CD1c-positive myeloid dendritic cell (primary cell): ENCODE measurements at regions not wholly inside any gene's neighbourhood (a gene's known extent, or its start where the extent isn't known, plus 50 kb on each side); places are given as distances from the start of the nearest gene placed in this dataset.
"Not testable (repeated sequence)": the region's sequence is repeated elsewhere in the genome, so short reads cannot be mapped to it uniquely, and the experiment has no call there.

Experiments
- DNase-seq: peaks from one replicate; pipeline ENCODE4 v3.0.0-alpha.2; 2016; ENCODE audit errors: extremely low spot score

GRCh38 chr2:45114221-45114955, 105.1 kb upstream of the SIX2 start:
- DNase-seq, result no peak

- DNase-seq, result no peak
These were observed 103.5 kb upstream of the SIX2 start for GRCh38 chr2:45112750-45113149.

DNA sequence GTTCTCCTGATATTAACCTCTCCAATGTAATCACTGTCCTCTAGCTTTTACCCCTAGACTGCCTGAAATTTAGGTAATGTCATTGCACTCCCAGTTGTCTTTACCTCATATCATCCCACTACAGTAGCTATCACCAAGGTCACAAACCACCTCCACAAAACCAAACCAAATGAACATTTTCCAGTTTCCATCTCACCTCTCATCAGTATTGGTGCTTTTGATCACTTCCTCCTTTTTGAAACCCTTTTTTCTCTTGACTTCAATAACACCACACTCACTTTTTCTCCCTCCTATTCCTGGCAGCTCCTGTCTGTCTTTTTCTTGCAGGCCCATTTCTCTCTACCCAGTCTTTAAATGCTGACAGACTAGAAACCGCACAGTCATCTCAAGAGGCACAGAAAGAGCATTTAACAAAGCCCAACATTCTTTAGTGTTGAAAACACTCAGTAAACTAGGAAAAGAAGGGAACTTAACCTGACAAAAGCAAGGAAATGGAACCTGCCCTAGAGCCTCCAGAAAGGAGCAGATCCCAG, 95.9 kb upstream of the SIX2 start:
- no peak for DNase-seq

GRCh38 chr2:45104429-45104828, 95.2 kb upstream of the SIX2 start:
- no peak for DNase-seq

DNA sequence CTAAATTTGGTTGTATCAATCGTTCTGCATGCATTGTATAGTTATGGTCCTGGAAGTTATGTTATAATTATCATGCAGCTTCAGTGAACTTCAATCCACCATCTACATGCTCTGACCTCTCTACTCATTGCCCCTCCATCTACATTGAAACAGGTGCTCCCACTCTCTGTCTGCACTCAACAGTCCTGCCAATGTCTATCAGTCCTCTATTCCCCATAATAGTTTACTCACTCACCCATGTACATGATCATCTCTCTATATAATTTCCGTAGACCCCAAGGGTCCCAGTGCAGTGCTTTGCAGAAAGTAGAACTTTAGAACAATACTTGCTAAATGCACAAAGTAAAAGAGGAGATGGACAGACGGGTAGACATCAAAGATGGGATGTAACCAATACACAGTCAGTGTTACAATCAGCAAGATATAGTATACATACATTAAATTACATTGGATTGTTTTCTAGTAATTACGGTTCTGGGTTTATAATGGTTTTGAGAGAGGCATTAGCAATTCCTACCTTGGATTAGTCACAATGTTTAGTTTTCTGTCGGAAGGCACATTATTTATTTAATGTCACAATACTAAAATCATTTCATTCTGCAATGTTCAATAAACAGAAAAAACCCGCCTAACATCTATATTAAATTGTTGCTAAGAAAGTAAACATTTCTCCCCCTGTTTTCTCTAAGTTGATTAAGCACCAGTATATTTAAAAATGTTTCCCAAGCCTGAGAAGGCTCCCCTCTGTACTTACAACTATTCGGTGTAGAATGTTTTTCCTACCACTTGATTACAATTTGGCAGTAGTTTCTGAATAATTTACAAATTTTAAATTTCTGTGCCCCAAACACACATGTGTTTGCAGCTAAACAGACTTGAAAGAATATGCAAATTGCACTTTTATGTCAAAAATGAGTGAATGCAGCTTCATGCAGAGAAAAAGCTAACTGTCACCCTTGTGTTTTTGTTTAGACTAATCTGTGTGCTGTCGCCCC, 94.4 kb upstream of the SIX2 start:
- DNase-seq, result no peak

- no peak for DNase-seq
These were observed 93.4 kb upstream of the SIX2 start for GRCh38 chr2:45102579-45103117.

GRCh38 chr2:45102141-45102540, 92.9 kb upstream of the SIX2 start:
- no peak for DNase-seq

DNA sequence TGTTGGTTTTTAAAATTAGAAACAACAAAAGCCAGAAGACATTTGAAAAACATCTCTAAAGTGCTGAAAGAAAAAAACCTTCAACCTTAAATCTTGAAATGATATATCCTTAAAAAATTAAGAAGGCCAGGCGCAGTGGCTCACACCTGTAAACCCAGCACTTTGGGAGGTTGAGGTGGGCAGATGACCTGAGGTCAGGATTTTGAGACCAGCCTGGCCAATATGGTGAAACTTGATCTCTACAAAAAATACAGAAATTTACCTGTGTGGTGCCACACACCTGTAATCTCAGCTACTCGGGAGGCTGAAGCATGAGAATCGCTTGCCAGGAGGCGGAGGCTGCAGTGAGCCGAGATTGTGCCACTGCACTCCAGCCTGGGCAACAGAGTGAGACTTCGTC, 87.7 kb upstream of the SIX2 start:
- DNase-seq, result no peak

DNA sequence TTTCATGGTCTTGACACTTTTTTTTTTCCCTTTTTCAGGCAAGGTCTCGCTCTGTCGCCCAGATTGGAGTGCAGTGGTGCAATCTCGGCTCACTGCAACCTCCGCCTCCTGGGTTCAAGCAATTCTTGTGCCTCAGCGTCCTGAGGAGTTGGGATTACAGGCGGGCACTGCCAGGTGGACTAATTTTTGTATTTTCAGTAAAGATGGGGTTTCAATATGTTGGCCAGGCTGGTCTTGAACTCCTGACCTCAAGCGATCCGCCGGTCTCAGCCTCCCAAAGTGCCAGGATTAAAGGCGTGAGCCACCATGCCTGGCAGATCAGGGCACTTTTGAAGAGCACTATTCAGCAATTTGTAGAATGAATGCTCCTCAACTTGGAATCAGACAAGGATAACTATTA, 86.8 kb upstream of the SIX2 start:
- not testable (repeated sequence) for DNase-seq

GRCh38 chr2:45093663-45094062, 84.4 kb upstream of the SIX2 start:
- DNase-seq, result no peak

GRCh38 chr2:45093181-45093580, 83.9 kb upstream of the SIX2 start:
- no peak for DNase-seq

DNA sequence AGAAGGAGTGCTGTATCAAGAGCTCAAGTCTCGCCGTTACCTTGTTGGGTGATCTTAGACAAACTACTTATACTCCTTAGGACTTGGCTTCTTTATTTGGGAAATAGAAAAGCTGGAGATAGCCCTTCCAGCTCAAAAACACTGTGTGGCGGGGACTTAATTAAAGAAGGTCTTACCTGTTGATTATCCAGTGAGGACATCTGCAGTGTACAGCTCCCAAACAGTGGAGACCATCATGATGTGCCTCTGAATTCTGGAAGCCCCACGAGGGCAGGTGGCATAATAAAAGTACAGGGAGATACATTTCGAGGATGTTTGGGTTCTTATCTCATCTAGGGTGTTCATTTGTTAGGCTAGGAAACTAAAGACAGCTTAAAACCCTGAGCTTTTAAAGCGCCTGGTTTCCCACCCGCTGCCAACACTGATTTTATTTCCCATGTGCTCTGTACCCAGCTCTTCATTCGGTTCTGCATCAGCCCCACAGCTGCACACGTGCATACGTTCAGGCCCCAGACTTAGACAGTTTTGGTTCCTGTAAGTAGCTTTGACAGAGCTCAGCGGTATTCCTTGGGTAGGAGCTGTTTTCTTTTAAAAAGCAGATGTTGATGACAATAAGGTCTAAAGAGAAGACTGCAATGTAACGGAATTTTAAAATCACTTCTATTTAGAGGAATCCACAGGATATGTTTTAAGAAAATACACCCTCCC, 80.5 kb upstream of the SIX2 start:
- DNase-seq, result no peak

DNA sequence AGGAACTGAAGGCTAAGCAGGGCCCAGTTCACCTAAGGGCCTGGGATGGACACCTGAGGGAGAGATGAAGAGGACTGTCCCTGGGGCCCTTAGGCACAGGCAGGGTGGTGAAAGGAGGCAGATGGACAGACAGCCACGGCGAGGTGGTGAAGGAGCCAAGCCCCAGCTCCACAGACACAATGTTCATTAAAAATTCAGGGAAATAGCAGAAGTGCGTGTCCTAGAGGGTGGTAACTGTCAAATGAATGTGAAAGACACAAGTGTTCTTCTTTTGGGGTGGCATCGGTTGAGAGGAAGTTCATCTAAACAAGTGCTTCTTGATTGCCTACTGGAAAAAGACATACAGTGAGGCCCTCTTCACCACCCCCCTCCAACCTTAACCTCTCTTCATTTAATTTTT, 76.2 kb upstream of the SIX2 start:
- DNase-seq, result no peak

DNA sequence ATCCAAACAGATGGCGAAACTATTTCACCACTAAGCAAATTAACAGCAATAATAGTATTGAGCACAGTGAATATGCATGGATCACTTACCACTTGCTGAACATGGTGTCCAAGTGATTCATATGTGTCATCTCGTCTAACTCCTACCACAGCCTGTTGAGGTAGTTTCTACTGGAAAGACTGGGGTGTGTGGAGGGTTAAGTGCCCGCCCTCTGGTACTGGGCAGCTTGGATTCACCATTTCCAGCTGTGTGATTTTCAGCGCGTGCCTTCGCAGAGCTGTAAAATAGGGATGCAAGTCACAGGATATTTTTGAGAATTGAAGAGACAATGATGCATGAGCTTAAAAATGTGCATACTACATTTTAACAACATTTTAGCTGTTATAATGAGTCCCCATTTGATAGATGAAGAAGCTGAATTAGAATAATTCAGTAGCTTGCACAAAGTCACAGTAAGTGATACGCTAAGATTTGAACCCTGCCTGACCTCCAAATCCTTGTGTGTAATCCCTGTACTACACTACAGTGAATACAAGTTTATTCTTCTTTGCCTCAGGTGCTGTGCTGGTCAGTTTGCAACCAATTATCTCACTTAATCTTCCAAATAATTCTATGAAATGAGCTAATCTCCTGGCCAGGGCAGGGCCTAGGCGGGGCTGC, 75.2 kb upstream of the SIX2 start:
- no peak for DNase-seq

DNA sequence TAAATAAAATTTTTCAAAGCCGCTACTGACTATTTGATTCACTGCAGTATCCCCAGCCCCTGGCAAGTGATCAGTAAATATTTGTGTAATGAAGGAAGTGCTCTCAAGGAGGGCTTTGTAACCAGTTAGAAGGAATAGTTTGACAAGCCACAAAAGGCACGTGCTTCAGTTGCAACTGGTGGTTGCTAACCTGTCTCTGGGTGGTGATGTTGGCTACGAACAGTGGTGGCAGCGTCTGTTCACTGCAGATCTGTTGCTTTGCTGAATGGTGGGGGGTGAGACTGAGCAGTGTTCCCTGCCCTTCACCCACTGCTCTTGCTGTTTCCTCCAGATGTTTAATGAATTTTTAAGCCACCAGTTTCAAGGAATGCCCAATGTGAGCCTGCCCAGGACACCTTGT, 73.9 kb upstream of the SIX2 start:
- DNase-seq, result no peak

- no peak for DNase-seq
These were observed 65.5 kb upstream of the SIX2 start for GRCh38 chr2:45074713-45075112.

DNA sequence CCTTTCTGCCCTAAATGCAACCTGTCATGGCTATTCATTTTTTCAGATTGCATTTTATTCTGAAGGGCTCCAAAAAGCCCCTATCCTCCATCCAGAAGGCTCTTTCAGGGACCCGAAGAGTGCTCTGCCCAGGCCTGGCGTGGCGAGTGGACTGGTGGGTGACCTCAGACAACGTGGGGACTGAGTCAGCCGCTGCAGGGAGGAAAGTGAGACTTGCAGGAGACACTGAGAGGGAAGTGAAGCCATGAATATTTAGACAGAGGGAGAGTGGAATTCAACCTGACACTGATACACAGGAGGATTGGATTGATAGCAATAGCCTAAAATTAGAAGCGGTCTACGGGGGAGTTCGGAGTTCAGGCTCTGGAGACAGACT, 63.6 kb upstream of the SIX2 start:
- no peak for DNase-seq

DNA sequence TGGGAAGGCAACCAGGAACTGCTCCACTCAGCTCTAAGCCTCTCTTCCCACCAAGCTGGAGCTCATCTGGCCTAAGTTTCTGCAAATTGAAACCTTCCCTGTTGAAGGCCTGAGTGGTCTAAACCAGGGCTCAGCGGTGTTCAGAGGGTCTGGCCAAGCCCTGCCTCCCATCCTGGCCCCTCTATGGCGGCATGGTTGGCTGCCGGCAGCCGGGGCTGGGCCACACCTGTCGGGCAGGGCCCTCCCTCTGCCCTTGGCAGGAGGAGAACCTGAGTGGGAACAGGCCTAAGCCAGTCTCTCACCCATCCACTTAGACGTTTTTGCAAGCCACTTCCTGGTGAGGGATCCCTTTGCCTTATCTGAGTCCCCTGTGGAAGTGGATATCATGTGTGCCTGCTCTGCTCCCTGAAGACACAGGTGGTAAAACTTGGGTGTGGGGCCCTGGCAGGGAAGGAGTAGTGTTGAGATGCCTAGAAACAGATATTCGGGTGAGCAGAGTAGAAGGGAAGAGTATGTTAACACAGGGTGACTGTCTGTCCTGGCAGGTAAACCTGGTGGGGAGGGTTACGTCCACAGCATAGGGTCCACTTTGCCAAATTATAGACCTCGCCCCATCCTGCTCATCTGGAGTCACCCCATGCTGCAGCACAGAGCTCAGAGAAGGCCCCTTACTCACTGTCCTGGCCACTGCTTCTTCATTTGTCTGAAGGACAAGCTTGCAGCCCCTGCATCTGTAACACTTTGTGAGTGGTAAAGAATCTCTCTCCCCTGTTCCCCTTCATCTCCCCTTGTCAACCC, 63.0 kb upstream of the SIX2 start:
- no peak for DNase-seq

- DNase-seq, result no peak
These were observed 60.9 kb upstream of the SIX2 start for GRCh38 chr2:45070113-45070652.

- no peak for DNase-seq
These were observed 60.4 kb upstream of the SIX2 start for GRCh38 chr2:45069684-45070083.
